SK-N-MC (cell line): ENCODE measurements at regions not wholly inside any gene's neighbourhood (a gene's known extent, or its start where the extent isn't known, plus 50 kb on each side); places are given as distances from the start of the nearest gene placed in this dataset.

ENCODE experiments used
- EZH2 ChIP-seq: fragments of 200-600 bp; sonication (generic); IDR thresholded peaks from one replicate; pipeline ENCODE4 v1.6.1; 2017; ENCODE audit warnings: antibody characterized with exemption
- FOXP2 ChIP-seq: optimal IDR thresholded peaks from 2 replicates; pipeline ENCODE3; 2011; ENCODE audit warnings: mild to moderate bottlenecking, moderate library complexity; ENCODE audit not compliant: insufficient read depth; ENCODE audit errors: extremely low read length, control extremely low read depth
- POLR2AphosphoS5 ChIP-seq: IDR thresholded peaks from 2 replicates; pipeline ENCODE4 v1.6.1; 2012; ENCODE audit warnings: mild to moderate bottlenecking, low read depth, low read length, borderline replicate concordance

DNA sequence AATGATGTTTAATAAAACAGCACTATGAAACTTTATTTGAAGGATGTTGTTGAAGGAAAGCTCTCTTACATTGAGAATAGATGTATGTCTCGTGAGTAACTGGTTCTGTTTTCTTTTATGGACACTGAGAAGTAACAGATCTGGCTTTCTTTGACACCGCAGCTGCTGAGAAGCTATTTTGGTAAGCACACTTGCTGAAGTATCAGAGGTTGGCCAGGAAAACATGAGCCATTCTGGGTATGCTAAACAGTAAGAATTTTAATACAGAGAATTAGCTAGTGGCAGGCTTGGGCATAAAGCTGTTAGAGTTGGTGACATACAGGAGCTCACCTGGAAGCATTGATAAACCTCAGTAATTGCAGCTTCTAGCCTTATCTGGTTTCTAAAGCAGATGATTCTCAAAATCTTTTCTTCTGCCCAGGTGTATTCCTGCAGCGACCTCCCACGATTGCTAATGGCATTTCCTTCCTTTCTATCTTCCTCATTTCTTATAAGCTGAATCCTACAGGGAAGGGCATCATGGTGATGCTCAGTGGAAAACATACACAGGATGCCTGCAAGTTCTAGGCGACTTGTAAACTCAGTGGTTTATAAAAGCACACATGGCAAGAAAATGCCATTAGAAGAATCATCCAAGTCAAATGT, 291.6 kb upstream of the SLC16A7 start:
- TF ChIP-seq EZH2 (no peak), POLR2AphosphoS5 (no peak), FOXP2 (no peak)
